Mammary epithelial cell (primary cell): ENCODE measurements at regions not wholly inside any gene's neighbourhood (a gene's known extent, or its start where the extent isn't known, plus 50 kb on each side); places are given as distances from the start of the nearest gene placed in this dataset.

Experiments
- EZH2 ChIP-seq: IDR thresholded peaks from 2 replicates; pipeline ENCODE4 v1.6.1; 2012; ENCODE audit warnings: low read length, inconsistent platforms, borderline replicate concordance
- TF ChIP-seq, protein P1 (sequence below), 2 donors: IDR thresholded peaks in 1 of 2; conservative IDR thresholded peaks in 1 of 2; 2 replicates each; pipeline ENCODE4 v1.5.1; 2011 to 2012; ENCODE audit warnings: inconsistent platforms in 2 of 2, low read length in 2 of 2, mild to moderate bottlenecking in 2 of 2, control low read depth in 1 of 2, low read depth in 1 of 2; ENCODE audit not compliant: insufficient read depth in 1 of 2; ENCODE audit errors: extremely low read depth in 1 of 2

DNA sequence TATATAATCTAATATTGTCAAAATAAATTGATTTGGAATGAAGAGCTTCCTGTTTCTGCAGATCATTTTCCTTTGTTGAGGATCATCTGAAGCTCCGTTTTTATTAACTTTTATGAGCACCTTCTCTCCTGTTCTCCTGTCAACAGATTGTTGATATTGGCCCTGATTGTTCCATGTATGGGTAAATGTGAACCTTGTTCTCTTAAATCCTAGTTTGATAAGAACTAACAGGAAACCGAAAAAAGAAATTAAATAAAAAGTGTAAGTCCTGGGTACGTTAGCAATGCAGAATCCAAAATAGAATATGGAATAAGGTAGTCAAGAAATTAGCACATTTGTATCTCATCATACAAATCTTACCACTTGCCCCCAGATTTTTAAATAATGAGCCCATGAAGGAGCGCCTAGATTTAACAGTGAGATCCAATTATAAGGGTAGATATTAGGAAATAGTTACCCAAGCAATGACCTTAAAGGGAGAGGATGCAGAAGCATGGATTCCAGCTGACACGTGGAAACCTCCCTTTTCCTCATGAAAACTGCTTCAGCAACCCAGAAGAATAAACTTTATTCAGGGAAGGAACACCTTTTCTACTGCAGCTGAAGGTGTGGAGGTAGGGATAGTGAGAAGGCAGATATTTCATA, 80.8 kb upstream of the PIK3R1 start:
- TF ChIP-seq, protein P1, sequence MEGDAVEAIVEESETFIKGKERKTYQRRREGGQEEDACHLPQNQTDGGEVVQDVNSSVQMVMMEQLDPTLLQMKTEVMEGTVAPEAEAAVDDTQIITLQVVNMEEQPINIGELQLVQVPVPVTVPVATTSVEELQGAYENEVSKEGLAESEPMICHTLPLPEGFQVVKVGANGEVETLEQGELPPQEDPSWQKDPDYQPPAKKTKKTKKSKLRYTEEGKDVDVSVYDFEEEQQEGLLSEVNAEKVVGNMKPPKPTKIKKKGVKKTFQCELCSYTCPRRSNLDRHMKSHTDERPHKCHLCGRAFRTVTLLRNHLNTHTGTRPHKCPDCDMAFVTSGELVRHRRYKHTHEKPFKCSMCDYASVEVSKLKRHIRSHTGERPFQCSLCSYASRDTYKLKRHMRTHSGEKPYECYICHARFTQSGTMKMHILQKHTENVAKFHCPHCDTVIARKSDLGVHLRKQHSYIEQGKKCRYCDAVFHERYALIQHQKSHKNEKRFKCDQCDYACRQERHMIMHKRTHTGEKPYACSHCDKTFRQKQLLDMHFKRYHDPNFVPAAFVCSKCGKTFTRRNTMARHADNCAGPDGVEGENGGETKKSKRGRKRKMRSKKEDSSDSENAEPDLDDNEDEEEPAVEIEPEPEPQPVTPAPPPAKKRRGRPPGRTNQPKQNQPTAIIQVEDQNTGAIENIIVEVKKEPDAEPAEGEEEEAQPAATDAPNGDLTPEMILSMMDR (conservative IDR thresholded peaks at IDR 0.05 in 1 of 2, IDR thresholded peaks at IDR 0.05 in 1 of 2; ENCODE audit: extremely low read depth in 1 of 2, insufficient read depth in 1 of 2, low read depth in 1 of 2, low read length in 2 of 2) = no peak
- no peak for TF ChIP-seq EZH2
